ENCODE measurements at regions not wholly inside any gene's neighbourhood (a gene's known extent, or its start where the extent isn't known, plus 50 kb on each side); places are given as distances from the start of the nearest gene placed in this dataset.

DNA sequence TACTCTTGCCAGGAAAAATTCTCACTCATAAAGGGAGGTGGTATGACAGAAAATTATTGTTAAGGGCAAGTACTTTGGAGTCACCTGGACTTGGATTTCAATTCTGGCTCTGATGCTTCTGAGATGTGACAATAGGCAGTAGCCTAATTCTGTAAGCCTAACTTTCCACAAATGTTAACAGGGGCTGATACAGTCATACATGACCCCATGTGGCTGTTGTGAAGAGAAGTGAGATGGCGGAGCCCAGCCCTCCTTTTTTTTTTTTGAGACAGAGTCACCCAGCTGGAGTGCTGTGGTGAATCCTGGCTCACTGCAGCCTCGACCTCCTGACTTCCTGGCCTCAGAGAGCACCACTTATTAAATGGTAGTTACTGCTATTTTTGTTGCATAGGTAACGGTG is 54.4 kb upstream of the IRF2 start:
- TF ChIP-seq EZH2 (IDR thresholded peaks at IDR 0.05; ENCODE audit: borderline replicate concordance, control insufficient read depth, low read depth, low read length): no peak
- TF ChIP-seq MAX (IDR thresholded peaks at IDR 0.05; ENCODE audit: low read depth, low read length): no peak
- Histone ChIP-seq H3K9ac (ENCODE audit: control insufficient read depth, insufficient read depth, low read length) (no peak overlapping the region), H3K4me3 (no peak overlapping the region), H3K4me2 (ENCODE audit: control insufficient read depth, insufficient read depth) (no peak overlapping the region), H3K79me2 (ENCODE audit: control insufficient read depth, insufficient read depth, low read length) (peaks cover 13% of the 10 kb centered on the region), H2AFZ (ENCODE audit: control insufficient read depth, low read depth, low read length) (no peak overlapping the region), H3K36me3 (ENCODE audit: control insufficient read depth in 2 of 2, insufficient read depth in 2 of 2, low read length in 1 of 2) (no peaks in the 10 kb centered on the region), H4K20me1 (ENCODE audit: control insufficient read depth, insufficient read depth) (no peaks in the 10 kb centered on the region), H3K4me1 (ENCODE audit: control insufficient read depth, insufficient read depth, low read length) (peaks cover 5% of the 10 kb centered on the region), H3K27me3 (replicated peaks in 1 of 2; ENCODE audit: control insufficient read depth in 2 of 2, insufficient read depth in 2 of 2, low read length in 1 of 2) (no peaks in the 10 kb centered on the region), H3K9me3 (replicated peaks; ENCODE audit: control insufficient read depth, insufficient read depth, low read length) (no peaks in the 10 kb centered on the region; the same call in 1 of the 3 replicates), H3K27ac (ENCODE audit: control insufficient read depth, insufficient read depth) (no peak overlapping the region)
- no TSS peak for BruUV-seq (replicated peaks)
- intact Hi-C loops (cut with micrococcal nuclease; ENCODE audit: unreplicated experiment): no loop called here
- FAIRE-seq (no peak), ATAC-seq (no peak), DNase-seq (ENCODE audit: low read depth, low spot score) (no peak)
- POLR2A ChIA-PET: no interaction called here
- RAD21 ChIA-PET (ENCODE audit: unreplicated experiment): no interaction called here
- CTCF ChIA-PET: interaction anchor here (0.8 kb wide), 1 partner anchor 14 kb away, joined by 3 read pairs; no protein-coding TSS in a partner anchor
- in situ Hi-C loops (cut with MboI): no loop called here
- SMC1A ChIA-PET (ENCODE audit: uncharacterized antibody, unreplicated experiment): interaction anchor here (9.3 kb wide), 1 partner anchor 15 kb away, joined by 117 read pairs; no protein-coding TSS in a partner anchor
- 62% methylated on average over 3 of the region's 3 CpGs for WGBS (ENCODE audit: insufficient coverage, insufficient replicate concordance, low lambda C conversion rate, missing lambda C conversion rate)

DNA sequence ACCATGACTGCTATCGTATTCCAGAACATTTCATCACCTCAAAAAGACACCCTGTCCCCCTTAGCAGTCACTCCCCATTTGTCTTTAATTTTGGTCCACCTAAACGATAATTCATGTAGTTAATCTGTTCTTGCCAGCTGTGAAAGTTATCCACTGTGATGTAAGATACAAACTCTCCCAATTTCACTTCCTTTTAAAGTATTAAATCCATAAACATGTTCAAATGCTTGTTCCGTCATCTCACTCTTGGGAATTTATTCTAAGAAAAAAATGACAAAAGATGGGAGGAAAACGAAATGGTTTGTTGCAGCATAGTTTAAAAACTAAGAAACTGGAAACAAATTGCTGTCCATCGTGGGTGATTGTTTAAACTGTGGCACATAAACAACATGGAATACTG is 53.7 kb upstream of the IRF2 start:
- Histone ChIP-seq H3K4me1 (ENCODE audit: control insufficient read depth, insufficient read depth, low read length) (no peaks in the 10 kb centered on the region), H3K4me2 (ENCODE audit: control insufficient read depth, insufficient read depth) (no peak overlapping the region), H2AFZ (ENCODE audit: control insufficient read depth, low read depth, low read length) (no peak overlapping the region), H3K27me3 (replicated peaks in 1 of 2; ENCODE audit: control insufficient read depth in 2 of 2, insufficient read depth in 2 of 2, low read length in 1 of 2) (no peaks in the 10 kb centered on the region), H3K27ac (ENCODE audit: control insufficient read depth, insufficient read depth) (no peak overlapping the region), H3K9ac (ENCODE audit: control insufficient read depth, insufficient read depth, low read length) (no peak overlapping the region), H3K79me2 (ENCODE audit: control insufficient read depth, insufficient read depth, low read length) (peaks cover 7% of the 10 kb centered on the region), H3K9me3 (replicated peaks; ENCODE audit: control insufficient read depth, insufficient read depth, low read length) (no peaks in the 10 kb centered on the region; the same call in 1 of the 3 replicates), H4K20me1 (ENCODE audit: control insufficient read depth, insufficient read depth) (no peaks in the 10 kb centered on the region), H3K4me3 (no peak overlapping the region), H3K36me3 (ENCODE audit: control insufficient read depth in 2 of 2, insufficient read depth in 2 of 2, low read length in 1 of 2) (no peaks in the 10 kb centered on the region)
- no peak for DNase-seq (ENCODE audit: low read depth, low spot score)
- 59% methylated on average over 5 of the region's 5 CpGs for WGBS (ENCODE audit: insufficient coverage, insufficient replicate concordance, low lambda C conversion rate, missing lambda C conversion rate)
- POLR2A ChIA-PET: no interaction called here
- RAD21 ChIA-PET (ENCODE audit: unreplicated experiment): no interaction called here
- CTCF ChIA-PET: interaction anchor here (1.4 kb wide), 1 partner anchor 16 kb away, joined by 4 read pairs; no protein-coding TSS in a partner anchor
- no peak for FAIRE-seq
- SMC1A ChIA-PET (ENCODE audit: uncharacterized antibody, unreplicated experiment): interaction anchor here (3.7 kb wide), 1 partner anchor 13 kb away, joined by 33 read pairs; no protein-coding TSS in a partner anchor
- in situ Hi-C loops (cut with MboI) (no loop called here), intact Hi-C loops (cut with micrococcal nuclease; ENCODE audit: unreplicated experiment) (no loop called here)
- no TSS peak for BruUV-seq (replicated peaks)
- ATAC-seq: no peak
- no peak for TF ChIP-seq BRCA1 (IDR thresholded peaks at IDR 0.05; ENCODE audit: low read depth, low read length)
- TF ChIP-seq MEF2B (IDR thresholded peaks at IDR 0.05; ENCODE audit: partially characterized antibody, poor library complexity, severe bottlenecking): no peak
- TF ChIP-seq CBX3 (IDR thresholded peaks at IDR 0.05; ENCODE audit: borderline replicate concordance, low read depth): no peak
- no peak for TF ChIP-seq EGR1 (IDR thresholded peaks at IDR 0.05; ENCODE audit: borderline replicate concordance in 1 of 2, low read depth in 2 of 2, low read length in 2 of 2)
- TF ChIP-seq YBX1 (IDR thresholded peaks at IDR 0.05): no peak
- TF ChIP-seq, protein P1, sequence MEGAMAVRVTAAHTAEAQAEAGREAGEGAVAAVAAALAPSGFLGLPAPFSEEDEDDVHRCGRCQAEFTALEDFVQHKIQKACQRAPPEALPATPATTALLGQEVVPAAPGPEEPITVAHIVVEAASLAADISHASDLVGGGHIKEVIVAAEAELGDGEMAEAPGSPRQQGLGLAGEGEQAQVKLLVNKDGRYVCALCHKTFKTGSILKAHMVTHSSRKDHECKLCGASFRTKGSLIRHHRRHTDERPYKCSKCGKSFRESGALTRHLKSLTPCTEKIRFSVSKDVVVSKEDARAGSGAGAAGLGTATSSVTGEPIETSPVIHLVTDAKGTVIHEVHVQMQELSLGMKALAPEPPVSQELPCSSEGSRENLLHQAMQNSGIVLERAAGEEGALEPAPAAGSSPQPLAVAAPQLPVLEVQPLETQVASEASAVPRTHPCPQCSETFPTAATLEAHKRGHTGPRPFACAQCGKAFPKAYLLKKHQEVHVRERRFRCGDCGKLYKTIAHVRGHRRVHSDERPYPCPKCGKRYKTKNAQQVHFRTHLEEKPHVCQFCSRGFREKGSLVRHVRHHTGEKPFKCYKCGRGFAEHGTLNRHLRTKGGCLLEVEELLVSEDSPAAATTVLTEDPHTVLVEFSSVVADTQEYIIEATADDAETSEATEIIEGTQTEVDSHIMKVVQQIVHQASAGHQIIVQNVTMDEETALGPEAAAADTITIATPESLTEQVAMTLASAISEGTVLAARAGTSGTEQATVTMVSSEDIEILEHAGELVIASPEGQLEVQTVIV (IDR thresholded peaks at IDR 0.05; ENCODE audit: borderline replicate concordance, partially characterized antibody): no peak
- no peak for TF ChIP-seq USF1 (IDR thresholded peaks at IDR 0.05; ENCODE audit: borderline replicate concordance, extremely low read length, insufficient read depth, low read depth, low read length)
- TF ChIP-seq RCOR1 (conservative IDR thresholded peaks at IDR 0.05; ENCODE audit: low read depth, low read length): no peak
- TF ChIP-seq HCFC1 (IDR thresholded peaks at IDR 0.05; ENCODE audit: low read length): no peak

All from GM12878 (cell line).